ENCODE measurements at regions not wholly inside any gene's neighbourhood (a gene's known extent, or its start where the extent isn't known, plus 50 kb on each side); places are given as distances from the start of the nearest gene placed in this dataset.

DNA sequence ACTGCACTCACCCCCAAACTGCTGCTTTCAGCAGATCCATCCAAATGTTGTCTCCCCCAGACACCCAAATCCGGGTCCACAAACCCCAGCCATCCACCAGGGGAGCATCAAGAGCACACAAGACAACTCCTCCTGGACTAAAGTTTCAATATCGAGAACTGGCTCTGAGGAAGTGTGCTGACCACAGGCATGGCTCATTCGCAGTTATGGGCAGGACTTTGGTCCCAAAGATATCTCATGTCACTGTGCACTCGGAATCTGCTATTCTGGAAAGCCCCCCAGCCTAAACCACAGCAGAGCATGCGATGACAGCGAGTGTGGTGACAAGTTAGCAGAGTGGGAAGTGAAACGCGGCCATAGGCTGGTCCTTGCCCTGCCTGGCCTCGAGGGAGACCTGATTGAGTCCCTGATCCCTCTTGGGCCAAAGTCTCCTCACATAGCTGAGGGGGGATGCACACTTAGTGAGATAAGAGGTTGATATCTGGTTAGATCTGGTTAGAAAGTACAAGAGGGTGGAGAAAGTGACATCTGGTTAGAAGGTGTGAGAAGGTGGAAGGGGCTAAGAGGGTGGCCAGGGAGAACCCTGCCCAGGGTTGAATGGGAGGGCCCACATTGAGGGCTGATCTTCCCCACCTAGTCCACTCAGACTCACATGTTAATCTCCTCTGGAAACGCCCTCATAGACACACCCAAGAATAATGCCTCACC is 149.7 kb downstream of the MRPL14 start:
- Histone ChIP-seq H4K20me1 (replicated peaks; ENCODE audit: control insufficient read depth, insufficient read depth, low read length) (no peaks in the 10 kb centered on the region), H3K4me1 (replicated peaks in 1 of 2; ENCODE audit: control insufficient read depth in 2 of 2, insufficient read depth in 2 of 2, low read length in 2 of 2) (peaks cover 12 to 31% of the 10 kb centered on the region in 2 experiments), H3K4me3 (no peak overlapping the region), H3K27me3 (ENCODE audit: control insufficient read depth in 2 of 2, insufficient read depth in 2 of 2, low read length in 2 of 2) (no peaks in the 10 kb centered on the region), H3K9me1 (ENCODE audit: control insufficient read depth, insufficient read depth, low read length) (no peaks in the 10 kb centered on the region), H3K36me3 (ENCODE audit: control insufficient read depth, insufficient read depth, low read length) (no peaks in the 10 kb centered on the region), H3K79me2 (ENCODE audit: control insufficient read depth, insufficient read depth, low read length) (peaks cover 17% of the 10 kb centered on the region; the same call in 2 of the 3 replicates), H3K9ac (ENCODE audit: insufficient read depth in 1 of 2, low read depth in 2 of 2, low read length in 2 of 2) (peak overlapping the region in 1 of 2 experiments; percentile 55; a peak in 1 of 4 replicates), H3K4me2 (ENCODE audit: insufficient read depth, low read length) (peak overlapping the region; percentile 19; the same call in 1 of the 2 replicates), H2AFZ (ENCODE audit: low read depth, low read length) (peak overlapping the region; percentile 24), H3K9me3 (replicated peaks; ENCODE audit: control insufficient read depth, insufficient read depth, low read depth, low read length) (no peaks in the 10 kb centered on the region), H3K27ac (ENCODE audit: extremely low read depth, low read depth, low read length) (no peak overlapping the region)
- DNase-seq (ENCODE audit: extremely low read depth in 1 of 4, low spot score in 3 of 4) (peak in 1 of 4 experiments; percentile 58), FAIRE-seq (no peak), ATAC-seq (peak; percentile 65)
- 31% methylated on average over 10 of the region's 10 CpGs for WGBS (ENCODE audit: insufficient coverage, low coverage, missing lambda C conversion rate)
- POLR2A ChIA-PET, result interaction anchor here (1.0 to 1.5 kb wide), 2 partner anchors 8 to 17 kb away, joined by 3 read pairs; no protein-coding TSS in a partner anchor
- intact Hi-C loops (cut with micrococcal nuclease), result no loop called here
- CTCF ChIA-PET (ENCODE audit: low intra/inter-chr PET ratio), result interaction anchor here (1.3 kb wide), 1 partner anchor 97 kb away, joined by 4 read pairs; no protein-coding TSS in a partner anchor
- in situ Hi-C loops (cut with MboI), result no loop called here
- no TSS peak for BruUV-seq (replicated peaks)
- TF ChIP-seq ELF2 (CRISPR knock-in tag; IDR thresholded peaks at IDR 0.05) (0 out of 2 replicates have a peak, but pooled peaks have one; percentile 27), MAZ (CRISPR knock-in tag; conservative IDR thresholded peaks at IDR 0.05 in 1 of 2, IDR thresholded peaks at IDR 0.05 in 1 of 2) (peak in 1 of 2 experiments; percentile 57; a peak in 2 of 4 replicates), ZFP1 (CRISPR knock-in tag; IDR thresholded peaks at IDR 0.05) (no peak), ZNF232 (CRISPR knock-in tag; IDR thresholded peaks at IDR 0.05) (no peak)
- TF ChIP-seq, protein P1, sequence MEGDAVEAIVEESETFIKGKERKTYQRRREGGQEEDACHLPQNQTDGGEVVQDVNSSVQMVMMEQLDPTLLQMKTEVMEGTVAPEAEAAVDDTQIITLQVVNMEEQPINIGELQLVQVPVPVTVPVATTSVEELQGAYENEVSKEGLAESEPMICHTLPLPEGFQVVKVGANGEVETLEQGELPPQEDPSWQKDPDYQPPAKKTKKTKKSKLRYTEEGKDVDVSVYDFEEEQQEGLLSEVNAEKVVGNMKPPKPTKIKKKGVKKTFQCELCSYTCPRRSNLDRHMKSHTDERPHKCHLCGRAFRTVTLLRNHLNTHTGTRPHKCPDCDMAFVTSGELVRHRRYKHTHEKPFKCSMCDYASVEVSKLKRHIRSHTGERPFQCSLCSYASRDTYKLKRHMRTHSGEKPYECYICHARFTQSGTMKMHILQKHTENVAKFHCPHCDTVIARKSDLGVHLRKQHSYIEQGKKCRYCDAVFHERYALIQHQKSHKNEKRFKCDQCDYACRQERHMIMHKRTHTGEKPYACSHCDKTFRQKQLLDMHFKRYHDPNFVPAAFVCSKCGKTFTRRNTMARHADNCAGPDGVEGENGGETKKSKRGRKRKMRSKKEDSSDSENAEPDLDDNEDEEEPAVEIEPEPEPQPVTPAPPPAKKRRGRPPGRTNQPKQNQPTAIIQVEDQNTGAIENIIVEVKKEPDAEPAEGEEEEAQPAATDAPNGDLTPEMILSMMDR (IDR thresholded peaks at IDR 0.05 in 2 of 3, conservative IDR thresholded peaks at IDR 0.05 in 1 of 3; ENCODE audit: insufficient read depth in 2 of 3, low read depth in 1 of 3, low read length in 3 of 3), result peak; percentile 52 to 60 (median 55)
- TF ChIP-seq, protein P2, sequence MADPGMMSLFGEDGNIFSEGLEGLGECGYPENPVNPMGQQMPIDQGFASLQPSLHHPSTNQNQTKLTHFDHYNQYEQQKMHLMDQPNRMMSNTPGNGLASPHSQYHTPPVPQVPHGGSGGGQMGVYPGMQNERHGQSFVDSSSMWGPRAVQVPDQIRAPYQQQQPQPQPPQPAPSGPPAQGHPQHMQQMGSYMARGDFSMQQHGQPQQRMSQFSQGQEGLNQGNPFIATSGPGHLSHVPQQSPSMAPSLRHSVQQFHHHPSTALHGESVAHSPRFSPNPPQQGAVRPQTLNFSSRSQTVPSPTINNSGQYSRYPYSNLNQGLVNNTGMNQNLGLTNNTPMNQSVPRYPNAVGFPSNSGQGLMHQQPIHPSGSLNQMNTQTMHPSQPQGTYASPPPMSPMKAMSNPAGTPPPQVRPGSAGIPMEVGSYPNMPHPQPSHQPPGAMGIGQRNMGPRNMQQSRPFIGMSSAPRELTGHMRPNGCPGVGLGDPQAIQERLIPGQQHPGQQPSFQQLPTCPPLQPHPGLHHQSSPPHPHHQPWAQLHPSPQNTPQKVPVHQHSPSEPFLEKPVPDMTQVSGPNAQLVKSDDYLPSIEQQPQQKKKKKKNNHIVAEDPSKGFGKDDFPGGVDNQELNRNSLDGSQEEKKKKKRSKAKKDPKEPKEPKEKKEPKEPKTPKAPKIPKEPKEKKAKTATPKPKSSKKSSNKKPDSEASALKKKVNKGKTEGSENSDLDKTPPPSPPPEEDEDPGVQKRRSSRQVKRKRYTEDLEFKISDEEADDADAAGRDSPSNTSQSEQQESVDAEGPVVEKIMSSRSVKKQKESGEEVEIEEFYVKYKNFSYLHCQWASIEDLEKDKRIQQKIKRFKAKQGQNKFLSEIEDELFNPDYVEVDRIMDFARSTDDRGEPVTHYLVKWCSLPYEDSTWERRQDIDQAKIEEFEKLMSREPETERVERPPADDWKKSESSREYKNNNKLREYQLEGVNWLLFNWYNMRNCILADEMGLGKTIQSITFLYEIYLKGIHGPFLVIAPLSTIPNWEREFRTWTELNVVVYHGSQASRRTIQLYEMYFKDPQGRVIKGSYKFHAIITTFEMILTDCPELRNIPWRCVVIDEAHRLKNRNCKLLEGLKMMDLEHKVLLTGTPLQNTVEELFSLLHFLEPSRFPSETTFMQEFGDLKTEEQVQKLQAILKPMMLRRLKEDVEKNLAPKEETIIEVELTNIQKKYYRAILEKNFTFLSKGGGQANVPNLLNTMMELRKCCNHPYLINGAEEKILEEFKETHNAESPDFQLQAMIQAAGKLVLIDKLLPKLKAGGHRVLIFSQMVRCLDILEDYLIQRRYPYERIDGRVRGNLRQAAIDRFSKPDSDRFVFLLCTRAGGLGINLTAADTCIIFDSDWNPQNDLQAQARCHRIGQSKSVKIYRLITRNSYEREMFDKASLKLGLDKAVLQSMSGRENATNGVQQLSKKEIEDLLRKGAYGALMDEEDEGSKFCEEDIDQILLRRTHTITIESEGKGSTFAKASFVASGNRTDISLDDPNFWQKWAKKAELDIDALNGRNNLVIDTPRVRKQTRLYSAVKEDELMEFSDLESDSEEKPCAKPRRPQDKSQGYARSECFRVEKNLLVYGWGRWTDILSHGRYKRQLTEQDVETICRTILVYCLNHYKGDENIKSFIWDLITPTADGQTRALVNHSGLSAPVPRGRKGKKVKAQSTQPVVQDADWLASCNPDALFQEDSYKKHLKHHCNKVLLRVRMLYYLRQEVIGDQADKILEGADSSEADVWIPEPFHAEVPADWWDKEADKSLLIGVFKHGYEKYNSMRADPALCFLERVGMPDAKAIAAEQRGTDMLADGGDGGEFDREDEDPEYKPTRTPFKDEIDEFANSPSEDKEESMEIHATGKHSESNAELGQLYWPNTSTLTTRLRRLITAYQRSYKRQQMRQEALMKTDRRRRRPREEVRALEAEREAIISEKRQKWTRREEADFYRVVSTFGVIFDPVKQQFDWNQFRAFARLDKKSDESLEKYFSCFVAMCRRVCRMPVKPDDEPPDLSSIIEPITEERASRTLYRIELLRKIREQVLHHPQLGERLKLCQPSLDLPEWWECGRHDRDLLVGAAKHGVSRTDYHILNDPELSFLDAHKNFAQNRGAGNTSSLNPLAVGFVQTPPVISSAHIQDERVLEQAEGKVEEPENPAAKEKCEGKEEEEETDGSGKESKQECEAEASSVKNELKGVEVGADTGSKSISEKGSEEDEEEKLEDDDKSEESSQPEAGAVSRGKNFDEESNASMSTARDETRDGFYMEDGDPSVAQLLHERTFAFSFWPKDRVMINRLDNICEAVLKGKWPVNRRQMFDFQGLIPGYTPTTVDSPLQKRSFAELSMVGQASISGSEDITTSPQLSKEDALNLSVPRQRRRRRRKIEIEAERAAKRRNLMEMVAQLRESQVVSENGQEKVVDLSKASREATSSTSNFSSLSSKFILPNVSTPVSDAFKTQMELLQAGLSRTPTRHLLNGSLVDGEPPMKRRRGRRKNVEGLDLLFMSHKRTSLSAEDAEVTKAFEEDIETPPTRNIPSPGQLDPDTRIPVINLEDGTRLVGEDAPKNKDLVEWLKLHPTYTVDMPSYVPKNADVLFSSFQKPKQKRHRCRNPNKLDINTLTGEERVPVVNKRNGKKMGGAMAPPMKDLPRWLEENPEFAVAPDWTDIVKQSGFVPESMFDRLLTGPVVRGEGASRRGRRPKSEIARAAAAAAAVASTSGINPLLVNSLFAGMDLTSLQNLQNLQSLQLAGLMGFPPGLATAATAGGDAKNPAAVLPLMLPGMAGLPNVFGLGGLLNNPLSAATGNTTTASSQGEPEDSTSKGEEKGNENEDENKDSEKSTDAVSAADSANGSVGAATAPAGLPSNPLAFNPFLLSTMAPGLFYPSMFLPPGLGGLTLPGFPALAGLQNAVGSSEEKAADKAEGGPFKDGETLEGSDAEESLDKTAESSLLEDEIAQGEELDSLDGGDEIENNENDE (IDR thresholded peaks at IDR 0.05; ENCODE audit: low read depth, low read length), result no peak
- TF ChIP-seq, protein P3, sequence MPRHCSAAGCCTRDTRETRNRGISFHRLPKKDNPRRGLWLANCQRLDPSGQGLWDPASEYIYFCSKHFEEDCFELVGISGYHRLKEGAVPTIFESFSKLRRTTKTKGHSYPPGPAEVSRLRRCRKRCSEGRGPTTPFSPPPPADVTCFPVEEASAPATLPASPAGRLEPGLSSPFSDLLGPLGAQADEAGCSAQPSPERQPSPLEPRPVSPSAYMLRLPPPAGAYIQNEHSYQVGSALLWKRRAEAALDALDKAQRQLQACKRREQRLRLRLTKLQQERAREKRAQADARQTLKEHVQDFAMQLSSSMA (CRISPR knock-in tag; IDR thresholded peaks at IDR 0.05), result no peak

All from K562 (cell line).